Motor neuron (in vitro differentiated cells): ENCODE measurements at regions not wholly inside any gene's neighbourhood (a gene's known extent, or its start where the extent isn't known, plus 50 kb on each side); places are given as distances from the start of the nearest gene placed in this dataset.
"Not testable (repeated sequence)": the region's sequence is repeated elsewhere in the genome, so short reads cannot be mapped to it uniquely, and the experiment has no call there.

Source experiments
- ATAC-seq, 8 experiments: fragments of 200-7000 bp; cut with Tn5 transposase; replicated peaks in 6 of 8; 2 replicates each; pipeline ENCODE4 v1.8.0; 2021; ENCODE audit warnings: mild to moderate bottlenecking in 8 of 8, moderate library complexity in 8 of 8
- H3K27ac ChIP-seq, 2 donors: fragments of 250-450 bp; sonication (Bioruptor Pico); 2 replicates each; pipeline ENCODE4 v1.9.0; 2021; ENCODE audit warnings: antibody characterized with exemption in 2 of 2, mild to moderate bottlenecking in 2 of 2, moderate library complexity in 1 of 2
- H3K4me1 ChIP-seq, 2 donors: fragments of 250-450 bp; sonication (Bioruptor Pico); replicated peaks in 1 of 2; 2 replicates each; pipeline ENCODE4 v1.6.1; 2021; ENCODE audit warnings: antibody characterized with exemption in 2 of 2, mild to moderate bottlenecking in 2 of 2, moderate library complexity in 1 of 2
- H3K4me3 ChIP-seq, 5 donors: fragments of 250-450 bp; sonication (Bioruptor Pico); 2 replicates each; pipeline ENCODE4 v1.9.0; 2021; ENCODE audit warnings: antibody characterized with exemption in 5 of 5, mild to moderate bottlenecking in 5 of 5, moderate library complexity in 4 of 5
- WGBS, 10 experiments: fragments of 450-650 bp; shearing (Covaris generic); methylation state at CpG; one replicate each; pipeline ENCODE4 v1.0.0; 2022; 5-methylcytosine and 5-hydroxymethylcytosine counted together
- in situ Hi-C, 9 experiments: fragments of 400-800 bp; cut with MboI; loops; one replicate each; pipeline ENCODE4 v1.15.0; 2021; ENCODE audit warnings: low sequenced_read_pairs in 9 of 9, low pct_unique_long_range_greater_than_20kb in 2 of 9; ENCODE audit not compliant: unreplicated experiment in 9 of 9

DNA sequence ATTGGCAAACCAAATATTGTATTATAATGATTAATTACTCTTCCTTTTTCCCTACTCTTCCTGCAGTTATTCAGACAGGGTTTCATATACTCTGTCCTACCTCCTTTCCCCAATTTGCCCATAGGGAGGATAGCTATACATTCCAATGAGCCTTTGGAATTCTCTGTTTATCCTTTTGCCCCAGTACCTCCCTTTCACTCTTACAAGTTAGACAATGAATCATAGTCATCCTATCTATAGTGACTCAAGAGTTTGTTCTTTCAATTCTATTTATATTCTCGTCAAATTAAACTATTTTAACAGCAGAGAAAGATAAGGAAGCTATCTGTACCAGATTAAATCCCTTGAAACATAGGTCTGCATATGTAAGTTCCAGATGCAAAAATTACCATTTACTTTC lies 437.5 kb downstream of the NR4A2 start:
- 0 to 83% (median 69%) methylated on average over 1 of the region's 1 CpG; no CpG with 5 or more reads in 2 of the 10 experiments for WGBS, 10 experiments
- H3K4me3 ChIP-seq = no peak overlapping the region
- in situ Hi-C loops = no loop called here
- no peak overlapping the region for H3K27ac ChIP-seq
- ATAC-seq = no peak
- no peaks in the 10 kb centered on the region for H3K4me1 ChIP-seq

DNA sequence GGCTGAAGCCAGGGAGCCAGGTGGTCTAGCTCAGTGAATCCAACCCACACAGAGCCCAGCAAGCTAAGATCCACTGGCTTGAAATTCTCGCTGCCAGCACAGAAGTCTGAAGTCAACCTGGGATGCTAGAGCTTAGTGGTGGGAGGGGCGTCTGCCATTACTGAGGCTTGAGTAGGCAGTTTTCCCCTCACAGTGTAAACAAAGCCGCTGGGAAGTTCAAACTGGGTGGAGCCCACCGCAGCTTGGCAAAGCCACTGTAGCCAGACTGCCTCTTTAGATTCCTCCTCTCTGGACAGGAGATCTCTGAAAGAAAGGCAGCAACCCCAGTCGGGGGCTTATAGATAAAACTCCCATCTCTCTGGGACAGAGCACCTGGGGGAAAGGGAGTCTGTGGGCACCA lies 452.1 kb downstream of the NR4A2 start:
- H3K4me3 ChIP-seq, H3K27ac ChIP-seq, in situ Hi-C loops, H3K4me1 ChIP-seq: not testable (repeated sequence)
- peak in 1 of 8 experiments; percentile 22 for ATAC-seq
- WGBS, 10 experiments = 16 to 100% (median 69%) methylated on average over 1 to 2 of the region's 5 CpGs; no CpG with 5 or more reads in 4 of the 10 experiments

DNA sequence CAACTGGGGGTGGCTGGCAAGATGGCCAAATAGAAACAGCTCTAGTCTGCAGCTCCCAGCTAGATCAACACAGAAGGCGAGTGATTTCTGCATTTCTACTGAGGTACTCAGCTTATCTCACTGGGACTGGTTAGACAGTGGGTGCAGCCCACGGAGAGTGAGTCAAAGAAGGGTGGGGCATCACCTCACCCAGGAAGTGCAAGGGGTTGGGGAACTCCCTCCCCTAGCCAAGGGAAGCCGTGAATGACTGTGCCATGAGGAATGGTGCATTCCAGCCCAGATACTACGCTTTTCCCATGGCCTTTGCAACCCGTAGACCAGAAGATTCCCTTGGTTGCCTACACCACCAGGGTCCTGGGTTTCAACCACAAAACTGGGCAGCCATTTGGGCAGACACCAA lies 452.6 kb downstream of the NR4A2 start:
- H3K27ac ChIP-seq, ATAC-seq, H3K4me3 ChIP-seq, H3K4me1 ChIP-seq, in situ Hi-C loops: not testable (repeated sequence)
- WGBS, 10 experiments = 0 to 86% (median 33%) methylated on average over 1 to 4 of the region's 5 CpGs; no CpG with 5 or more reads in 5 of the 10 experiments

DNA sequence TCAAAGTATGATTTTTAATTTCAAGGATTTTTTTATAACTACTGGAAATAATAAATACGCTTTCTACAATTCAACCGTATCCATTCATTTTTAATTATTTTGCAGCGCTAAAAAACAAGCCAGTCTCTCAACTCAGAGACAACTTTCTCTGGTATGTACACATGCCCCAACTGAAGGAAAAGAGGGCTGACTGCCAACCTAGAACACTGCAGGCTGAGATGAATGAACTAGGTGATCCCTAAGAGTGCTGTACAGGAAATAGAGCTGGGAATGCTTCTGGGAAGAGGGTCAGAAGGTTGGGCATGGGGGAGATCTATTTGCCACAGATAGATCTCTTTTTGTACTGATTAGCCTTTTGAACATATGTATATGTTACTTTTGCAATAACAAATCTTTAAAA lies 460.1 kb downstream of the NR4A2 start:
- in situ Hi-C loops = no loop called here

DNA sequence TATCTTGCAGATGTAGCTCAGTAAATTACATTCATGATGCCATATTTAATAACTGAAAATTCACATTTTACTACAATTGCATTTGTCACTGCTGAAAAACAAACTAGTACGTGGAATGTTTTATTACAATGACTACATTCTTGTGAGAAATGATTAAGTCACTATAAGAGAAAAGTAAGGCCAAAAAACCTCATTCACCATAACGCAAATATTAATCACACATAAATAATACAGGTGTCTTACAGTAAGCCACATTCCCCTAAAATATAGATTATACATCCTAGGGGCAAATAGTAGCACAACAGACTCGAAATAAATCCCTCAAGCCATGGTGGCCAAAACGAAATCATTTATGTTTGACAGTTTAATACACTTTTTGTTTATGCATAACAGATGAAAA lies 460.6 kb downstream of the NR4A2 start:
- in situ Hi-C loops = no loop called here
- 8 to 96% (median 60%) methylated on average over 1 to 4 of the region's 4 CpGs; no CpG with 5 or more reads in 1 of the 10 experiments for WGBS, 10 experiments
- H3K27ac ChIP-seq = no peak overlapping the region
- H3K4me1 ChIP-seq = no peaks in the 10 kb centered on the region
- no peak overlapping the region for H3K4me3 ChIP-seq
- ATAC-seq = no peak

More for the DNA sequence above, 460.1 kb downstream of the NR4A2 start:
- H3K4me3 ChIP-seq = no peak overlapping the region
- no peak overlapping the region for H3K27ac ChIP-seq
- ATAC-seq = peak in 1 of 8 experiments; percentile 25
- 0 to 100% (median 96%) methylated on average over 1 to 3 of the region's 3 CpGs; no CpG with 5 or more reads in 3 of the 10 experiments for WGBS, 10 experiments
- no peaks in the 10 kb centered on the region for H3K4me1 ChIP-seq

DNA sequence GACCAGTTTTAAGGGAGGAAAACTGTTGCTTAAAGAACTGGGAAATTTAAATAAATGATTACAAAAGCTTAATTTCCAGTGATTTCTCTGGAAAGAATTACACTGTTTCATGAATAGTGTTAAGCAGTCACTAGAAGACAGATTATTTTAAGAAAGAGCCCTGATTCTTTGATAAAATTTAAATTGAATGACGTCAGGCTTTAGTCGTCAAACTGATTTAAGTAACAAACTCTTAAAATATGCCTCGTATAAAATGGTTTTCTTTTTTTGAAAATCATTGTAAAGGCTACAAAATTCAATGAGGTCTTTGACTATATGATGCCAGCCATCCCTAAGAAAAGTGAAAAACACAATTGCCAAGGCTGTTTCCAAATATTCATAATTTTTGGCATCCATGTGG lies 465.0 kb downstream of the NR4A2 start:
- 20 to 94% (median 88%) methylated on average over 1 to 3 of the region's 3 CpGs; no CpG with 5 or more reads in 1 of the 10 experiments for WGBS, 10 experiments
- H3K4me1 ChIP-seq = no peaks in the 10 kb centered on the region
- no peak overlapping the region for H3K27ac ChIP-seq
- ATAC-seq = no peak
- no peak overlapping the region for H3K4me3 ChIP-seq
- in situ Hi-C loops = no loop called here

DNA sequence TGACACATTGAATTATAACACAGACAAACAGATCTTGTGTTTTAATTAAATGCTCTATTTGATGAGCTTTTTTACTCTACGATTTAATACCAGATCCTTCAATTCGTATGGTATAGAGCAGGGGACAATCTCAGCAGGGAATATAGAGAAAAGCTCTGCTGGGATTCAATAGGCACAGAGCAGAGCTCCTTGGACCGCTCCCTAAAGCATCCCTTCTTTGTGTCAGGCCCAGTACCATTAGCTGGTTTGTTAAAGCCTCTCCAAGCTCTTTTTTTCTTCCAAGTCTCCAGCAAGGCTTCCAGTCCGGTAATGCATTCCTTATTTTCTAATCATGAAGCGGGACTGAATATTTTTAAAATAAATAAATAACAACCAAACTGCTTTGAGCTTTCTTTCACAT lies 466.0 kb downstream of the NR4A2 start:
- 0 to 96% (median 74%) methylated on average over 1 to 5 of the region's 5 CpGs; no CpG with 5 or more reads in 1 of the 10 experiments for WGBS, 10 experiments
- no peak overlapping the region for H3K27ac ChIP-seq
- no peaks in the 10 kb centered on the region for H3K4me1 ChIP-seq
- H3K4me3 ChIP-seq = no peak overlapping the region
- in situ Hi-C loops = no loop called here
- no peak for ATAC-seq

DNA sequence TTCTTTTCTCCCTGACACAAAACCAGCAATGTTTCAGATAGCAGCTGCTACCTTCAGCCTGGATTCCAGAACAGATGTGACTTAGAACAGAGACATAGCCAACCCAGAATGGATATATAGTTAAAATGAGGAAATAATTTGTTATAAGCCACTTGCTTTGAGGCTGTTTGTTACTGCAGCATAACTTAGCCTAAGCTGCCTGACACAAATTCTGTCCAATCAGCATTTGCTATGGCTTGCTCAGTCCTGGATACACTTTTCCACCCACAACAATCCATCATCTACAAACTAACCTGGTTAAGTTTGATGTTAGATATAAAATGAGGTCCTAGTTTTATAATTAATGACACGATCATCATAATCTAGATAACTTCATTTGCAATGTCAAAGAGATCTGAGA lies 480.4 kb downstream of the NR4A2 start:
- H3K4me3 ChIP-seq = no peak overlapping the region
- H3K27ac ChIP-seq = no peak overlapping the region
- in situ Hi-C loops = no loop called here
- WGBS, 10 experiments = 0 to 100% (median 46%) methylated on average over 1 of the region's 1 CpG; no CpG with 5 or more reads in 2 of the 10 experiments
- no peaks in the 10 kb centered on the region for H3K4me1 ChIP-seq
- no peak for ATAC-seq

DNA sequence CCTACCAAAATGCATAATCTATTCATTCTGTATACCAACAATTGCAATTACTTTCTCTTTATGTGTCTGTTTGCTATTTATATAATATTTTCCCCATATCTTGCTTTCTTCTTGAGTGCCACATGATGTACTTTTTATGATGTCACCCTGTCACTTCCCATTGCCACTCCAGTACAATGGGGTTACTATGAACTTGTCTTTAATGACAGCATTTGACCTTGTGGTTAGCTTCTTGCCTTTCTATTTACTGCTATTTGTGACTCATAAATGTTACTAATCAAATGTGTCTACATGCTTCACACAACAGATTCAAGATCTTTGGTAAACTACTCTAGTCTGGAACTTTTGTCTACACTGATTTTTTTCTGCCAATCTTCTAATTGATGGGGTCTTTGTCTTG lies 486.3 kb downstream of the NR4A2 start:
- in situ Hi-C loops = no loop called here
- no peak overlapping the region for H3K4me3 ChIP-seq
- no peak overlapping the region for H3K27ac ChIP-seq
- H3K4me1 ChIP-seq = peaks cover 0 to 2% of the 10 kb centered on the region in 2 donors
- ATAC-seq = peak in 1 of 8 experiments; percentile 37

DNA sequence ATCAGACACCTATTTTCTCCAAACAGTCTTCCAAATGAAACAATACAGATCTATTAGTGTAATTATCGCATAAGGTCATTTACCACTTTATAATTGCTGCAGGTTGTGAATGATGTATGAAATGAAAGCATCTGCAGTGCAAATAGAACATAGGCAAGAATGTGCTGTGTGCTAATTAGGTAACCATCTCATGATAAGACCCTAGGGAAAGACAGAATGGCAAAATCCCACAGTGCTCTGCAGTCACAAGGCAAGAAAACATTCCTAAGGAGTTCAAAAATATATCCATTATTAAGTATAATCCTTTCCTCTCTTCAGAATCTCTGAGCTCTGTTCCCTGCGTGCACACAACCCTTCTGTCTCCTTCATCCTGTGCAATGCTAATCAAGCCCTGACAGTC lies 488.1 kb downstream of the NR4A2 start:
- ATAC-seq = no peak
- Histone ChIP-seq H3K27ac (no peak overlapping the region), H3K4me3 (no peak overlapping the region), H3K4me1 (peaks cover 0 to 2% of the 10 kb centered on the region in 2 donors)
- 15 to 100% (median 75%) methylated on average over 1 to 2 of the region's 2 CpGs; no CpG with 5 or more reads in 3 of the 10 experiments for WGBS, 10 experiments
- in situ Hi-C loops = no loop called here

DNA sequence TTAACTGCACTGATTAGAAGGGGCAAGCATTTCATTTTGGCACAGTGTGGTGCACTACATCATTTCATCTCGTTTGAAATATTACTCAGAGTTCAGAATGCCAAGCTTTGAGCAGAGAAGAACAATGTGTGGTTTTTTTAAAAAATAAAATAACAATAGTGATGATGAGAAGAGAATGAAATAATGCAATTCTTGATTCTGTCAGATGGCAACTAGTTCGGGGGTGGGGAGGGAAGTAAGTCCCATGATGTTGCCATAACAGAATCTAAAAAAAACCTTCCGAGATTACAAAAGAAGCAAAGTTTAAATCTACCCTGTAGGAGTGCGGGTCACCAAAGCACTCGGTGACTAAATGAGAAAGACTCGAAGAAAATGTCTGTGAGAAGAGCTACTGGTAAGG lies 490.4 kb downstream of the NR4A2 start:
- 6 to 68% (median 39%) methylated on average over 4 to 6 of the region's 6 CpGs for WGBS, 10 experiments
- H3K27ac ChIP-seq = no peak overlapping the region
- no peak overlapping the region for H3K4me3 ChIP-seq
- in situ Hi-C loops = no loop called here
- peaks cover 0 to 2% of the 10 kb centered on the region in 2 donors for H3K4me1 ChIP-seq
- peak in 2 of 8 experiments; percentile 16 to 41 for ATAC-seq

DNA sequence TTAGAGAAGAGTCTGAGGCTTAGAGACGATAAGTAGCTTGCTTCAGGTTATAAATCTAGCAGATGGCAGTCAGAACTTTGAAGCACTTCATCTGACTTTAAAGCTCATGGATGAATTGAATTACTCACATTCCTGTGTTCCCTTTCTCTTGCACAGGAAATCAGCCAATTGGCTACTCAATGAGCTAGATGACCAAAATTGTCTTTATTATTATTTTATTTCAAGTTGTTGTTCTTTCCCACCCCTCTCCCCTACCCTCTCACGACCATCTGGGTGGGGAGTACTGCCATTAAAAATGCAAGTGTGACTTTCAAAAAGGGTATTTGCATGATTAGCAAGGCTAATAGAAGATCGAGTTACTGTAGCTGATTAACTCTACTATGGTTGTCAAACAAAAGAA lies 491.1 kb downstream of the NR4A2 start:
- in situ Hi-C loops = no loop called here
- 0 to 78% (median 4%) methylated on average over 1 to 3 of the region's 3 CpGs for WGBS, 10 experiments
- Histone ChIP-seq H3K27ac (no peak overlapping the region), H3K4me1 (peaks cover 0 to 2% of the 10 kb centered on the region in 2 donors), H3K4me3 (no peak overlapping the region)
- peak in 1 of 8 experiments; percentile 29 for ATAC-seq

DNA sequence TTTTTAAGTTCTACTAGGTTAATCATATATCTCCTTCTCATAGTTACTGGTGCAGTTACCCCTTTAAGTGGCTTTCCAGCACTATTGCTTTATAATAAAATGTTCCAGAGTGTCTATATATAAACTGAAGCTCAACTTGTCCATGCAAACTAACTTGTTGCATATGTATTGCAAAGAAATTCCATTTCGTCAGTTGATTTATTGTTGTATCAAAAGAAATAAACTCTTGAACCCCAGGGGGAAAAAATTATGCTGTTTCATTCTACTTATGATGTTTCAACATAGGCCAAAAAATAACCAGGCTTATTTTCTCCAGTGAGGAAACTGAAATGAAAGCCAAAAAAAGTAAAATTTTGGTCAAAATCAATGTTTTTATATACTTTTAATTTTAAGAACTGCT lies 491.9 kb downstream of the NR4A2 start:
- in situ Hi-C loops = no loop called here
- Histone ChIP-seq H3K27ac (no peak overlapping the region), H3K4me1 (peaks cover 0 to 2% of the 10 kb centered on the region in 2 donors), H3K4me3 (no peak overlapping the region)
- WGBS, 10 experiments = 0 to 100% (median 57%) methylated on average over 1 of the region's 1 CpG; no CpG with 5 or more reads in 2 of the 10 experiments
- peak in 1 of 8 experiments; percentile 29 for ATAC-seq

DNA sequence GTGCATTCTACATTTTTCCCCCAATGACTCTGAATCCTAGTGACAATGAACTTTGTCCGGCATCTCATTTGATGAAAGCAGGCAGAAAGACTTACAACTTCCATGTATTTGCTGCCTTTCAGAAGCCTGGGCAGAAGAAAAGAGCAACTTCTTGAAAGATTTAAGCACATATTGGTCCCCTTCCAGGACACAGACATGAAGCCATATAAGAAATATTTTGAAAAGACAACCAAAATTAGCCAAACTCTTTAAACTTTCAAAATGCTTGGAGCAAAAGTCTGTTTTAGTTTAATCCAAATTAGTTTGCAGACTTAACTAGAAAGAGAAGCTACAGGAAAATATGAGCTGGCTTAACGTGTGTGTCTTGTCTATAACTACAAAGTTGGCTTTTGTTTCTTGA lies 492.5 kb downstream of the NR4A2 start:
- no peak for ATAC-seq
- in situ Hi-C loops = no loop called here
- H3K4me1 ChIP-seq = peaks cover 0 to 2% of the 10 kb centered on the region in 2 donors
- 0 to 100% (median 70%) methylated on average over 1 to 2 of the region's 2 CpGs for WGBS, 10 experiments
- no peak overlapping the region for H3K27ac ChIP-seq
- H3K4me3 ChIP-seq = no peak overlapping the region
